ENCODE measurements at regions not wholly inside any gene's neighbourhood (a gene's known extent, or its start where the extent isn't known, plus 50 kb on each side); places are given as distances from the start of the nearest gene placed in this dataset.
"Not testable (repeated sequence)": the region's sequence is repeated elsewhere in the genome, so short reads cannot be mapped to it uniquely, and the experiment has no call there.

- H3K4me3 ChIP-seq (ENCODE audit: low read depth, low read length), result no peak overlapping the region
- no peak for TF ChIP-seq CTCF (IDR thresholded peaks at IDR 0.05; ENCODE audit: low read depth, low read length, missing control alignments)
- no peak for DNase-seq (ENCODE audit: low read depth)
Measured at GRCh38 chr5:163861670-163862069, 356.3 kb downstream of the MAT2B start.

- DNase-seq (ENCODE audit: low read depth), result no peak
- TF ChIP-seq CTCF (IDR thresholded peaks at IDR 0.05; ENCODE audit: low read depth, low read length, missing control alignments), result no peak
- H3K4me3 ChIP-seq (ENCODE audit: low read depth, low read length), result no peak overlapping the region
Measured at GRCh38 chr5:163867324-163867723, 361.9 kb downstream of the MAT2B start.

GRCh38 chr5:163867738-163868137, 362.3 kb downstream of the MAT2B start:
- TF ChIP-seq CTCF (IDR thresholded peaks at IDR 0.05; ENCODE audit: low read depth, low read length, missing control alignments), result no peak
- H3K4me3 ChIP-seq (ENCODE audit: low read depth, low read length), result no peak overlapping the region
- no peak for DNase-seq (ENCODE audit: low read depth)

- TF ChIP-seq CTCF (IDR thresholded peaks at IDR 0.05; ENCODE audit: low read depth, low read length, missing control alignments), result no peak
- no peak for DNase-seq (ENCODE audit: low read depth)
- no peak overlapping the region for H3K4me3 ChIP-seq (ENCODE audit: low read depth, low read length)
Measured at GRCh38 chr5:163869581-163869980, 364.2 kb downstream of the MAT2B start.

- no peak for TF ChIP-seq CTCF (IDR thresholded peaks at IDR 0.05; ENCODE audit: low read depth, low read length, missing control alignments)
- H3K4me3 ChIP-seq (ENCODE audit: low read depth, low read length), result no peak overlapping the region
- no peak for DNase-seq (ENCODE audit: low read depth)
Measured at GRCh38 chr5:163870441-163870840, 365.0 kb downstream of the MAT2B start.

- TF ChIP-seq CTCF (IDR thresholded peaks at IDR 0.05; ENCODE audit: low read depth, low read length, missing control alignments), result no peak
- DNase-seq (ENCODE audit: low read depth), result no peak
- no peak overlapping the region for H3K4me3 ChIP-seq (ENCODE audit: low read depth, low read length)
Measured at GRCh38 chr5:163874431-163874830, 369.0 kb downstream of the MAT2B start.

GRCh38 chr5:163874912-163875311, 369.5 kb downstream of the MAT2B start:
- not testable (repeated sequence) for DNase-seq (ENCODE audit: low read depth); H3K4me3 ChIP-seq (ENCODE audit: low read depth, low read length)

GRCh38 chr5:163877865-163878264, 372.4 kb downstream of the MAT2B start:
- TF ChIP-seq CTCF (IDR thresholded peaks at IDR 0.05; ENCODE audit: low read depth, low read length, missing control alignments), result no peak
- DNase-seq (ENCODE audit: low read depth), result no peak
- no peak overlapping the region for H3K4me3 ChIP-seq (ENCODE audit: low read depth, low read length)

Data from GM12864 (cell line).